HEK293 (cell line): ENCODE measurements at regions not wholly inside any gene's neighbourhood (a gene's known extent, or its start where the extent isn't known, plus 50 kb on each side); places are given as distances from the start of the nearest gene placed in this dataset.

ENCODE experiments used
- ATF2 ChIP-seq: fragments of 450-650 bp; formaldehyde crosslinking; IDR thresholded peaks from 2 replicates; pipeline ENCODE4 v1.5.1; 2016; ENCODE audit warnings: missing biosample characterization, missing genetic modification characterization, low read depth
- ZNF561 ChIP-seq: fragments of 450-650 bp; IDR thresholded peaks from 2 replicates; pipeline ENCODE4 v1.5.1; 2018; ENCODE audit warnings: missing biosample characterization, missing genetic modification characterization, borderline replicate concordance
- ZNF677 ChIP-seq: fragments of 450-650 bp; IDR thresholded peaks from 2 replicates; pipeline ENCODE4 v1.5.0; 2018; ENCODE audit warnings: missing biosample characterization, mild to moderate bottlenecking, missing genetic modification characterization, moderate library complexity
- TF ChIP-seq, protein P1 (sequence below): fragments of 450-650 bp; formaldehyde crosslinking; IDR thresholded peaks from 2 replicates; pipeline ENCODE4 v1.5.1; 2017; ENCODE audit warnings: missing biosample characterization, missing genetic modification characterization

DNA sequence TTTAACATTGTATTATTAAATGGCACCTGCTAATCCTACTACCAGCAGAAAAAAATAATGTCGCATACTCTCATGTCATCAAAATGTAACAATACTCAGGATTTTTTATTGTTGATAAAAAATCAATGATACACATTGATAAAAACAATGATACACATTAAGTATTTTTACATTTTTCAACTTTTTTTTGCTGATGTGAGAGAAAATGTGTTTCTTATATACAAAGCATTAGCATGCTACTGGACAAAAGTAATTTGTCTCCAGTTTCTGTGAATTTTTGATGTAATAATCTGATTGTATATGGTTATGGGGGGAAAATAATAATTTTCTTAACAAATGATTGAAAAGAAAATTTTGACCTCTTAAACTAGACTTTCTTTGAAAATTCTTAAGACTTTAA lies 1256.6 kb upstream of the CNTN5 start:
- TF ChIP-seq ATF2 (tag by site-specific recombination) (no peak), ZNF677 (no peak), ZNF561 (no peak)
- TF ChIP-seq, protein P1, sequence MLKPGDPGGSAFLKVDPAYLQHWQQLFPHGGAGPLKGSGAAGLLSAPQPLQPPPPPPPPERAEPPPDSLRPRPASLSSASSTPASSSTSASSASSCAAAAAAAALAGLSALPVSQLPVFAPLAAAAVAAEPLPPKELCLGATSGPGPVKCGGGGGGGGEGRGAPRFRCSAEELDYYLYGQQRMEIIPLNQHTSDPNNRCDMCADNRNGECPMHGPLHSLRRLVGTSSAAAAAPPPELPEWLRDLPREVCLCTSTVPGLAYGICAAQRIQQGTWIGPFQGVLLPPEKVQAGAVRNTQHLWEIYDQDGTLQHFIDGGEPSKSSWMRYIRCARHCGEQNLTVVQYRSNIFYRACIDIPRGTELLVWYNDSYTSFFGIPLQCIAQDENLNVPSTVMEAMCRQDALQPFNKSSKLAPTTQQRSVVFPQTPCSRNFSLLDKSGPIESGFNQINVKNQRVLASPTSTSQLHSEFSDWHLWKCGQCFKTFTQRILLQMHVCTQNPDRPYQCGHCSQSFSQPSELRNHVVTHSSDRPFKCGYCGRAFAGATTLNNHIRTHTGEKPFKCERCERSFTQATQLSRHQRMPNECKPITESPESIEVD: no peak
